GM12878 (cell line): ENCODE measurements at regions not wholly inside any gene's neighbourhood (a gene's known extent, or its start where the extent isn't known, plus 50 kb on each side); places are given as distances from the start of the nearest gene placed in this dataset.

Experiments
- CTCF ChIP-seq, 3 experiments: IDR thresholded peaks in 2 of 3; conservative IDR thresholded peaks in 1 of 3; 2 replicates each; pipeline ENCODE4 v1.5.1; 2011; ENCODE audit warnings: low read depth in 3 of 3, low read length in 3 of 3, mild to moderate bottlenecking in 3 of 3, control low read depth in 2 of 3, moderate library complexity in 2 of 3, inconsistent platforms in 1 of 3, mixed read lengths in 1 of 3; ENCODE audit not compliant: control insufficient read depth in 2 of 3, insufficient read depth in 1 of 3; ENCODE audit errors: extremely low read depth in 1 of 3
- KDM1A ChIP-seq: fragments of 200-600 bp; sonication (generic); IDR thresholded peaks from 2 replicates; pipeline ENCODE4 v1.6.1; 2016; ENCODE audit warnings: borderline replicate concordance
- MAX ChIP-seq: IDR thresholded peaks from 2 replicates; pipeline ENCODE4 v1.6.1; 2012; ENCODE audit warnings: low read depth, low read length, improper control_type of control experiment
- POLR2AphosphoS5 ChIP-seq: IDR thresholded peaks from 2 replicates; pipeline ENCODE4 v1.6.1; 2011; ENCODE audit warnings: mild to moderate bottlenecking, low read length, inconsistent platforms
- TAF1 ChIP-seq: IDR thresholded peaks from 2 replicates; pipeline ENCODE4 v1.6.1; 2011; ENCODE audit warnings: mild to moderate bottlenecking, low read depth, low read length, borderline replicate concordance
- TCF12 ChIP-seq: IDR thresholded peaks from 2 replicates; pipeline ENCODE4 v1.6.1; 2011; ENCODE audit warnings: low read depth, mild to moderate bottlenecking, low read length

DNA sequence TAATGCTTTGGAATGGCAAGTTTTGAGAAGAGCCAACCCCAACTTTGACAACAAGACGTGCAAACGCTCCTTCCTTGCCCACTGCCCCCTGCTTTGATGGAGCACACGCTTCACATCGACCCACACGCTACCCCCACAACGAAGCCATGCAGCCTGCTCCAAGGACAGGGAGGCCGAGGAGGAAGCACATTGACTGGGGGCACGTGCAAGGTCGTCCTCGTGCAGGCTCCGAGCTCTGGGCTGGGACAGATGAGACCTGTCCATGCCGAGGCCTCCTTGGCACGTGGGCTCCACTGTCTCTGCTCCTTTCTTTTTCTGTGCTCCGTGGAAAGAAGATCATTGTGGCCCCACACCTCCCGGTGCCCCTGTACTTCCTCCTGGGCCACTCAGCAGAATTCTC, 309.0 kb downstream of the TEX29 start:
- TF ChIP-seq TAF1 (no peak), CTCF (IDR thresholded peaks at IDR 0.05 in 2 of 3, conservative IDR thresholded peaks at IDR 0.05 in 1 of 3; ENCODE audit: control insufficient read depth in 2 of 3, extremely low read depth in 1 of 3, insufficient read depth in 1 of 3, low read depth in 3 of 3, low read length in 3 of 3) (no peak), POLR2AphosphoS5 (no peak), TCF12 (no peak), MAX (no peak), KDM1A (no peak)
